Lung (tissue), 11 donors: ENCODE measurements at regions not wholly inside any gene's neighbourhood (a gene's known extent, or its start where the extent isn't known, plus 50 kb on each side); places are given as distances from the start of the nearest gene placed in this dataset.

Source experiments
- ATAC-seq: fragments of 200-7000 bp; cut with Tn5 transposase; one replicate; pipeline ENCODE4 v1.9.1; 2020; ENCODE audit warnings: moderate number of reproducible peaks; ENCODE audit not compliant: insufficient read depth, low FRiP score
- DNase-seq, 3 donors: peaks; one replicate each; pipeline ENCODE4 v3.0.0-alpha.2; 2013 to 2017
- H3K27ac ChIP-seq, 2 donors: one replicate each; pipeline ENCODE4 v1.5.1; 2013; ENCODE audit warnings: mild to moderate bottlenecking in 2 of 2, moderate library complexity in 2 of 2, control low read depth in 1 of 2, inconsistent platforms in 1 of 2, low read depth in 1 of 2, low read length in 1 of 2
- H3K27me3 ChIP-seq, 3 donors: one replicate each; pipeline ENCODE4 v1.5.1; 2013; ENCODE audit warnings: low read length in 2 of 3; ENCODE audit not compliant: control insufficient read depth in 3 of 3, insufficient read depth in 3 of 3
- H3K36me3 ChIP-seq, 4 donors: one replicate each; pipeline ENCODE4 v1.5.1; 2013; ENCODE audit warnings: low read length in 4 of 4, mild to moderate bottlenecking in 1 of 4, moderate library complexity in 1 of 4; ENCODE audit not compliant: control insufficient read depth in 4 of 4, insufficient read depth in 4 of 4
- H3K4me1 ChIP-seq, 5 donors: one replicate each; pipeline ENCODE4 v1.5.1; 2013; ENCODE audit warnings: low read length in 5 of 5, mild to moderate bottlenecking in 2 of 5, moderate library complexity in 1 of 5; ENCODE audit not compliant: control insufficient read depth in 5 of 5, insufficient read depth in 5 of 5
- H3K4me3 ChIP-seq: one replicate; pipeline ENCODE4 v1.5.1; 2013; ENCODE audit warnings: mild to moderate bottlenecking, control low read depth, moderate library complexity
- H3K9ac ChIP-seq, 2 donors: one replicate each; pipeline ENCODE4 v1.5.1; 2013; ENCODE audit warnings: low read length in 2 of 2, control low read depth in 1 of 2; ENCODE audit not compliant: insufficient read depth in 1 of 2
- H3K9me3 ChIP-seq, 4 donors: one replicate each; pipeline ENCODE4 v1.5.1; 2013; ENCODE audit warnings: low read length in 3 of 4, mild to moderate bottlenecking in 1 of 4, moderate library complexity in 1 of 4; ENCODE audit not compliant: control insufficient read depth in 4 of 4, insufficient read depth in 3 of 4
- WGBS, 2 donors: extraction: QIAGEN DNeasy Blood & Tissue Kit; methylation state at CpG; one replicate each; pipeline ENCODE4 v1.1.7; 2013; 5-methylcytosine and 5-hydroxymethylcytosine counted together
- TF ChIP-seq, protein P1 (sequence below): IDR thresholded peaks from 2 replicates; pipeline ENCODE4 v1.5.1; 2012; ENCODE audit warnings: mild to moderate bottlenecking; ENCODE audit errors: control extremely low read depth, extremely low read depth
- donor health status: control.
- donor health status: control.
- donor health status: Bipolar disorder and iron deficiency.
- donor health status: healthy.
- donor health status: DM: yes; HTN: yes; CAD: no.

DNA sequence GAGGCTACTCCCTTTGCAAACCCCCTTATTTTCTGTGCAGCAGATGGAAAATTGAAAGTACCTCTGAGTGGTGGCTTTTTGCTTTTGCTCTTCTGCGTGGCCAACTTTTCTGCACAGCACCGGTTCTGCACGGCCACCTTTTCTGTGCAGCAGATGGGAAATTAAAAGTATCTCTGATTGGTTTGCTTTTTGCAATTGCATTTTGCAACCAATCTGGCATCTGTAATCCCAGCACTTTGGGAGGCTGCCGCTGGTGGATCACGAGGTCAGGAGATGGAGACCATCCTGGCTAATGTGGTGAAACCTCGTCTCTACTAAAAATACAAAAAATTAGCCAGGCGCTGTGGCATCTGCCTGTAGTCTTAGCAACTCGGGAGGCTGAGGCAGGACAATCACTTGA, 79.5 kb upstream of the CHMP2B start:
- no peaks in the 10 kb centered on the region for H3K4me1 ChIP-seq
- ATAC-seq: no peak
- H3K4me3 ChIP-seq: no peak overlapping the region
- H3K9me3 ChIP-seq: peaks cover 0 to 2% (median 0%) of the 10 kb centered on the region in 4 donors
- 86 to 92% methylated on average over 8 of the region's 8 CpGs for WGBS, 2 donors
- DNase-seq: no peak
- no peak overlapping the region for H3K9ac ChIP-seq
- no peak overlapping the region for H3K27ac ChIP-seq
- TF ChIP-seq, protein P1, sequence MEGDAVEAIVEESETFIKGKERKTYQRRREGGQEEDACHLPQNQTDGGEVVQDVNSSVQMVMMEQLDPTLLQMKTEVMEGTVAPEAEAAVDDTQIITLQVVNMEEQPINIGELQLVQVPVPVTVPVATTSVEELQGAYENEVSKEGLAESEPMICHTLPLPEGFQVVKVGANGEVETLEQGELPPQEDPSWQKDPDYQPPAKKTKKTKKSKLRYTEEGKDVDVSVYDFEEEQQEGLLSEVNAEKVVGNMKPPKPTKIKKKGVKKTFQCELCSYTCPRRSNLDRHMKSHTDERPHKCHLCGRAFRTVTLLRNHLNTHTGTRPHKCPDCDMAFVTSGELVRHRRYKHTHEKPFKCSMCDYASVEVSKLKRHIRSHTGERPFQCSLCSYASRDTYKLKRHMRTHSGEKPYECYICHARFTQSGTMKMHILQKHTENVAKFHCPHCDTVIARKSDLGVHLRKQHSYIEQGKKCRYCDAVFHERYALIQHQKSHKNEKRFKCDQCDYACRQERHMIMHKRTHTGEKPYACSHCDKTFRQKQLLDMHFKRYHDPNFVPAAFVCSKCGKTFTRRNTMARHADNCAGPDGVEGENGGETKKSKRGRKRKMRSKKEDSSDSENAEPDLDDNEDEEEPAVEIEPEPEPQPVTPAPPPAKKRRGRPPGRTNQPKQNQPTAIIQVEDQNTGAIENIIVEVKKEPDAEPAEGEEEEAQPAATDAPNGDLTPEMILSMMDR: no peak
- H3K27me3 ChIP-seq: no peaks in the 10 kb centered on the region
- no peaks in the 10 kb centered on the region for H3K36me3 ChIP-seq

DNA sequence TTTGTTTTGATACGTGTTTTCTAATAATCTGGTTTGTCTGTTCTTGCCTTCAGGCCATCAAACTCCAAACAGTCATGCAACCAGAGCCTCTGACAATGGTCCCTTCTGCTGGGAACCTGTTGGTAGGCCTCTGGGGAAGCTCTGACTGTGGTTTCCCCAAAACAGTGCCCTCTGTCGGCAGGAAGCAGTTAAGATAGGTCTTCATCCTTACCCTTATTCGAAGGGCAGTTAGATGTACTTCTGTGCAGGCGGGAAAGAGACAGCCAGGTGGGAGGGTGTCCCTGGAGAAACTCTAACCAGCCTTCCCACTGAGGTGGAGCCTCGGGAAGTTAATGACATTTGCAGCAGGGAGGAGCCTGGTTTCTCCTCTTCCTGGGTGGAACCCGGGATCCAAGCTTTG, 81.6 kb upstream of the CHMP2B start:
- TF ChIP-seq, protein P1: no peak
- Histone ChIP-seq H3K27me3 (no peaks in the 10 kb centered on the region), H3K4me1 (no peaks in the 10 kb centered on the region), H3K9ac (no peak overlapping the region), H3K9me3 (peaks cover 0 to 12% (median 9%) of the 10 kb centered on the region in 4 donors), H3K27ac (no peak overlapping the region), H3K4me3 (no peak overlapping the region), H3K36me3 (peaks cover 0 to 1% (median 0%) of the 10 kb centered on the region in 4 donors)
- 55 to 58% methylated on average over 6 of the region's 6 CpGs for WGBS, 2 donors
- ATAC-seq (no peak), DNase-seq (no peak)

DNA sequence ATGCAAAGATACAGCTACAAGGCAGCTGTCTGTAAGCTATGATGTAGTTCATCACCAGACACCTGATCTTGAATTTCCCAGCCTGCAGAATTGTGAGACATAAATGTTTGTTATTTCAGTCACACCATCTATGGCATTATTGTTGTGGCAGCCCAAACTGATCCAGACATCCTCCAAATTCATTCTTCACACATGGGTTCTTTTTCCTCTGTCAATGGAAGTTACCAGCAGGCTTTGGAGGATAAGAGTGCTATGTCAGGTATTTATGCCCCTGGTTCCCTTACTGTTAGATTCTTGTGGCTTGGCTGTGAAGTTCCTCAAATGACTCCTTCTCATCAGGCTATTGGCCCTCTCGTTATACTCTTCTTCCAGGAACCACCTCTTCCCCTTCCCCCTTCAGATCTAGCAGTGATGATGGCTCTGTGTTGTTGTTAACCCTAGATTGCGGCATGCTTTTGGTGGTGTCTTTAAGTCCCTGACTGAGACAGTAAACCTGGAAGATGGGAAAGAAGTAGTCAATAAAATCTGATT, 91.0 kb upstream of the CHMP2B start:
- DNase-seq: no peak
- Histone ChIP-seq H3K36me3 (peaks cover 0 to 5% (median 2%) of the 10 kb centered on the region in 4 donors), H3K9ac (no peak overlapping the region), H3K27me3 (no peaks in the 10 kb centered on the region), H3K4me3 (no peak overlapping the region), H3K4me1 (peaks cover 0 to 4% (median 0%) of the 10 kb centered on the region in 5 donors), H3K9me3 (peaks cover 0 to 11% (median 3%) of the 10 kb centered on the region in 4 donors), H3K27ac (no peak overlapping the region)
- no peak for ATAC-seq
- 66 to 77% methylated on average over 2 of the region's 2 CpGs for WGBS, 2 donors
- TF ChIP-seq, protein P1: no peak

DNA sequence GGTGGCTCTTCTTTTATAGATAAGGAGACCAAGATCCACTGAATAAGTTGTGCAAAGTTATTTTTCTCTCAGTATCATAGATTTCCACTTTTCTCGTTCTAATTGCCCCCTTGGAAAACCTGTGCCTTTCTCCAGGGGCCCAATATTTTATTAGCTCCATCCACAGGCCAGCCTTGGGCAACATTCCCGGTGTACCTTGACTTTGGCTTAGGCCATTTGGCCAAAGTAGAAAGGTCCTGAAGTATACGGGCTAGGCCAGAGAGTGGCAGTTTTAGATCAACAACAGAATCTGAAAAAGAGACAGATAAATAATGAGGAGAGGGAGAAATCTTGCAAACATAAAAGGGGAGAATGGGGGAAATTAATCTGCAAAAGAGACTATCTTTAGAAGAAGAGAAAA, 91.7 kb upstream of the CHMP2B start:
- TF ChIP-seq, protein P1: no peak
- 73 to 78% methylated on average over 3 of the region's 3 CpGs for WGBS, 2 donors
- Histone ChIP-seq H3K36me3 (peaks cover 0 to 4% (median under 1%) of the 10 kb centered on the region in 4 donors), H3K9me3 (peaks cover 0 to 6% (median 0%) of the 10 kb centered on the region in 4 donors), H3K4me3 (no peak overlapping the region), H3K4me1 (peaks cover 0 to 4% (median 0%) of the 10 kb centered on the region in 5 donors), H3K27me3 (no peaks in the 10 kb centered on the region), H3K9ac (no peak overlapping the region), H3K27ac (no peak overlapping the region)
- ATAC-seq (no peak), DNase-seq (no peak)
